Right lobe of liver (tissue), 4 donors: ENCODE measurements at regions not wholly inside any gene's neighbourhood (a gene's known extent, or its start where the extent isn't known, plus 50 kb on each side); places are given as distances from the start of the nearest gene placed in this dataset.

Experiments used
- CTCF ChIP-seq, 4 donors: fragments of 200-600 bp in 3 of 4; fragments of 450-650 bp in 1 of 4; IDR thresholded peaks; one replicate each; pipeline versions ENCODE4 v1.5.1 to v1.8.0; 2016 to 2022; ENCODE audit warnings: antibody characterized with exemption in 4 of 4, mild to moderate bottlenecking in 2 of 4
- POLR2A ChIP-seq: fragments of 450-650 bp; IDR thresholded peaks from one replicate; pipeline ENCODE4 v1.6.1; 2017; ENCODE audit warnings: antibody characterized with exemption, mild to moderate bottlenecking
- donor health status: DM: no; HTN: no; CAD: no.
- donor health status: DM: no; HTN: no; CAD: no.
- donor health status: DM: no; HTN: yes; CAD: no.

GRCh38 chr3:3509665-3510064, 289.6 kb upstream of the LRRN1 start:
- TF ChIP-seq CTCF (IDR thresholded peaks at IDR 0.05) = no peak
- TF ChIP-seq POLR2A = no peak
